Central memory CD8-positive, alpha-beta T cell (primary cell): ENCODE measurements at regions not wholly inside any gene's neighbourhood (a gene's known extent, or its start where the extent isn't known, plus 50 kb on each side); places are given as distances from the start of the nearest gene placed in this dataset.
"Not testable (repeated sequence)": the region's sequence is repeated elsewhere in the genome, so short reads cannot be mapped to it uniquely, and the experiment has no call there.

Source experiments
- ATAC-seq: fragments of 150-1000 bp; cut with Tn5 transposase; replicated peaks from 2 replicates; pipeline ENCODE4 v1.10.0; 2022; ENCODE audit warnings: mild to moderate bottlenecking, moderate FRiP score, moderate number of reproducible peaks; ENCODE audit not compliant: poor library complexity, severe bottlenecking; ENCODE audit errors: extremely low read depth
- DNase-seq, 2 donors: peaks; one replicate each; pipeline ENCODE4 v3.0.0; 2021; ENCODE audit warnings: low spot score in 2 of 2
- H3K27ac Mint-ChIP-seq: one replicate; pipeline ENCODE4 v1.8.0; 2022; ENCODE audit warnings: low read depth, mild to moderate bottlenecking, moderate library complexity, mixed read lengths
- H3K27me3 Mint-ChIP-seq: one replicate; pipeline ENCODE4 v1.8.0; 2022; ENCODE audit warnings: mixed read lengths
- H3K36me3 Mint-ChIP-seq: one replicate; pipeline ENCODE4 v1.8.0; 2022; ENCODE audit warnings: mild to moderate bottlenecking, moderate library complexity, mixed read lengths; ENCODE audit not compliant: insufficient read depth
- H3K4me1 Mint-ChIP-seq: one replicate; pipeline ENCODE4 v1.8.0; 2022; ENCODE audit warnings: mixed read lengths
- H3K4me3 Mint-ChIP-seq: one replicate; pipeline ENCODE4 v1.8.0; 2022; ENCODE audit warnings: mild to moderate bottlenecking, moderate library complexity, mixed read lengths
- H3K9me3 Mint-ChIP-seq: one replicate; pipeline ENCODE4 v1.8.0; 2022; ENCODE audit warnings: mixed read lengths

DNA sequence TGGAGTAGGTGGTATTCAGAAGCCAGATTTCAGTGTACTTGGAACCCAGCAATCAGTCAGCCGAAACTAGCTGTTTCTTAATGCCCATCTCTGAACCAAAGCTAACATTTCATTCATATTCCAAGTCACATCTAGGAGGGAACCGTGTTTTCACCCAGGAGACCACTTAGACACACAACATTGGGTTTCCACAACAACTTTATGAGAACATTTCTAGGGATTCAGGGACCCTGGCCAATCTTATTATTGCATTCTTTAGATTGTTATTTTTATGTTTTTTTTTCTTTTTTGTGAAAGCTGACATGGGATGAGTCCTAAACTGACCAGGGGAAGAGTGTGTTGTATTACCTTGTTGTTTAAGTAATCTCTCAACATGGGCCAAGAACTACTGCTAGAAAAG, 72.5 kb upstream of the KIAA0040 start:
- peaks cover 18% of the 10 kb centered on the region for H3K9me3 Mint-ChIP-seq
- H3K4me1 Mint-ChIP-seq = no peaks in the 10 kb centered on the region
- H3K27me3 Mint-ChIP-seq = peaks cover 42% of the 10 kb centered on the region
- DNase-seq = no peak
- ATAC-seq = no peak
- H3K4me3 Mint-ChIP-seq = no peak overlapping the region
- no peak overlapping the region for H3K27ac Mint-ChIP-seq
- H3K36me3 Mint-ChIP-seq = no peaks in the 10 kb centered on the region

DNA sequence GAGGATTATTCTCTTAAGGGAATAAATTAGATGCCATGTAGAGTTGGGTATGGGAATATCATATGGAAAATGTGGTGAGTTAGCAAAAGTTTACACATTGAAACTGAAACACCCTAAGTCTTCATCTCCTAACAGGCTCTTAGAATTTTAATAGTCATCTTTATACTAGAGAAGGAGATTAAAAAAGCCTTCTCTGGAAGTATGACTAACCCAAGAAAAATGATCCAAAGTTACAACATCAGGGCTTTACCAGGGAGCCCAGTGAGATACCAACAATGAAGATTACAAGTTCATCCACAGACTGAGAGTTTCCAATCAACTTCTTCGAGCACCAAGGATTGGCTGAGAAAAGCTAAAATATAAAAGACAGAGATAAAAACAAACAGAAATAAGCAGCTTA, 70.0 kb upstream of the KIAA0040 start:
- Mint-ChIP-seq H3K27ac (no peak overlapping the region), H3K4me1 (no peaks in the 10 kb centered on the region), H3K36me3 (no peaks in the 10 kb centered on the region), H3K9me3 (peaks cover 18% of the 10 kb centered on the region), H3K27me3 (peaks cover 42% of the 10 kb centered on the region), H3K4me3 (no peak overlapping the region)
- ATAC-seq (no peak), DNase-seq (no peak)

DNA sequence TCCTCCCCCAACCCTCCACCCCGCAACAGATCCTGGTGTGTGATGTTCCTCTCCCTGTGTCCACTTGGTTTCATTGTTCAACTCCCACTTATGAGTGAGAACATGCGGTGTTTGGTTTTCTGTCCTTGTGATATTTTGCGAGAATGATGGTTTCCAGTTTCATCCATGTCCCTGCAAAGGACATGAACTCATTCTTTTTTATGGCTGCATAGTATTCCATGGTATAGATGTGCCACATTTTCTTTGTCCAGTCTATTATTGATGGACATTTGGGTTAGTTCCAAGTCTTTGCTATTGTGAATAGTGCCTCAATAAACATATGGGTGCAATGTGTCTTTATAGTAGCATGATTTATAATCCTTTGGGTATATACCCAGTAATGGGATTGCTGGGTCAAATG, 63.7 kb upstream of the KIAA0040 start:
- not testable (repeated sequence) for H3K4me3 Mint-ChIP-seq, ATAC-seq, H3K9me3 Mint-ChIP-seq, H3K36me3 Mint-ChIP-seq, DNase-seq, H3K27ac Mint-ChIP-seq, H3K4me1 Mint-ChIP-seq, H3K27me3 Mint-ChIP-seq

DNA sequence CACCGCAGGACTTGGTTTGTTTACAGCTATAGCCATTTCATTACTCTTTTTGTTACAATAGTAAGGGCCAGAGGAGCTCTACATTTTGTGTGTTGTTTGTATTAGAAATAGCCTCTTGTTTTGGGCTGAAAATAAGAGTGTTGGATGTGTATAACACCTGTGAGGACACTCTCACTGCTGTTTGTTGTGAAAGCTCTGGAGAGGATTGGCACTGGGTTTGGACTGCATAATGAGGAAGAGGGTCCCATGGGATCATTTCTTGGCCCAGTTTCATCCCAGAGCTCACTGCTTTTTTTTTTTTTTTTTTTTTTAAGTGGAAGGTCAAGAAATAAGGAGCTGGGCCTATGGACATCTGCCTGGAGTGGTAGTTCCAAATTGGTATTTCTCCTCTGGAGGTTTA, 61.6 kb upstream of the KIAA0040 start:
- peaks cover 2% of the 10 kb centered on the region for H3K36me3 Mint-ChIP-seq
- DNase-seq = no peak
- H3K27me3 Mint-ChIP-seq = no peaks in the 10 kb centered on the region
- H3K27ac Mint-ChIP-seq = peak overlapping the region; percentile 19
- H3K4me3 Mint-ChIP-seq = no peak overlapping the region
- H3K4me1 Mint-ChIP-seq = no peaks in the 10 kb centered on the region
- ATAC-seq = no peak
- no peaks in the 10 kb centered on the region for H3K9me3 Mint-ChIP-seq

DNA sequence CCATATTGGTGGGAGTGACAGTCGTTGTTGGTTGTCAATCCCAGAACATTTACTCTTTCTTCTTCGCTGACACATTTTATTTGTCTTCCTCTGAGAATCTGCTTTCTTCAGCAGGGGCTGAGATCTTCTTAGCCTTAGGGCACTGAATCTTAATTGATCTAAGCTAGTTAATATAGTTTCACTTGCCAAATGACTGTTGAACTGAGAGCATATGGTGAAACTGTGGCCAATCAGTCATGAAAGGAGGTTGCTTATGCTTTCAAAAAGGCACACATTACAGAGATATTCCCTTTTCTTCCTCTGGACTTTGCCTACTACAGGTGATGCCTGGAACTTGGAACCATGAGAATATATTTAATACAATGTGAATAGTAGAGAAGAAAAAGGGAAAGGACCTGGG, 60.0 kb upstream of the KIAA0040 start:
- DNase-seq (no peak), ATAC-seq (no peak)
- Mint-ChIP-seq H3K9me3 (no peaks in the 10 kb centered on the region), H3K27ac (no peak overlapping the region), H3K36me3 (peaks cover 2% of the 10 kb centered on the region), H3K27me3 (no peaks in the 10 kb centered on the region), H3K4me1 (no peaks in the 10 kb centered on the region), H3K4me3 (no peak overlapping the region)

DNA sequence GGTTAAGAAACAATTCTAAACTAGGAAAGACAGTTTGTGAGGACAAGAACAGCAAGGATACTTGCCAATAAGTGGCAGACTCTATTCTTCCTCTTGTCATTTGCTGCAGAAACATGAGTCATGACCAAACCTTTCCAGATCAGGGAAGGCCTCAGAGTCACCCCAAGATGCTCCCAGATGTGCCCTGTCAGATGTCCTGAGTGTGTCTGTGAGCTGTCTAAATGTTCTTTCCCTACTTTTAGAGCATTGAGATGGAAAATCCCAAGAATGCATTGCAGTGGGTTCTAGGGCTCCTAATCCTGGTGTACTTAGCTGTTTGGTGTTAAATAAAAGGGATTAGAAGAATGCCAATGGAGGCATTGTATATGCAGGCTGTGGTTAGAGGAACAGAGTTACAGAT, 57.5 kb upstream of the KIAA0040 start:
- Mint-ChIP-seq H3K27ac (no peak overlapping the region), H3K4me1 (no peaks in the 10 kb centered on the region), H3K36me3 (peaks cover 2% of the 10 kb centered on the region), H3K4me3 (no peak overlapping the region), H3K27me3 (no peaks in the 10 kb centered on the region), H3K9me3 (no peaks in the 10 kb centered on the region)
- DNase-seq (no peak), ATAC-seq (no peak)

DNA sequence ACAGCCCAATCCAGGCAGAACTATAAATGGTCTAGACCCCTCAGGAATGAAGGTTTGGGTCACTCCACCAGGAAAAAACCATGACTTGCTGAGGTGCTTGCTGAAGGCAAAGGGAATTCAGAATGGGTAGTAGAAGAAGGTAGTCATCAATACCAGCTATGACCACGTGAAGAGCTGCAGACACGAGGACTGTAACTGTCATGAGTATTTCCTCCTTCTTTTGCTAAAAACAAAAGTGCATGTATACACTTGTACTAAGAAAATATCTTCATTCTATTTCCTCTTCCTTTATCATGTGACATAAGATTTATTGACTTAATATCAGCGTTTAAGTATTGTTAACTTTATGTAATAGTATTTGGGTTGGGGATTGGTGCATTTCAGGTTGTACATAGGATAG, 55.5 kb upstream of the KIAA0040 start:
- DNase-seq, H3K4me3 Mint-ChIP-seq, H3K9me3 Mint-ChIP-seq, H3K36me3 Mint-ChIP-seq, H3K27me3 Mint-ChIP-seq, H3K27ac Mint-ChIP-seq, H3K4me1 Mint-ChIP-seq, ATAC-seq: not testable (repeated sequence)

DNA sequence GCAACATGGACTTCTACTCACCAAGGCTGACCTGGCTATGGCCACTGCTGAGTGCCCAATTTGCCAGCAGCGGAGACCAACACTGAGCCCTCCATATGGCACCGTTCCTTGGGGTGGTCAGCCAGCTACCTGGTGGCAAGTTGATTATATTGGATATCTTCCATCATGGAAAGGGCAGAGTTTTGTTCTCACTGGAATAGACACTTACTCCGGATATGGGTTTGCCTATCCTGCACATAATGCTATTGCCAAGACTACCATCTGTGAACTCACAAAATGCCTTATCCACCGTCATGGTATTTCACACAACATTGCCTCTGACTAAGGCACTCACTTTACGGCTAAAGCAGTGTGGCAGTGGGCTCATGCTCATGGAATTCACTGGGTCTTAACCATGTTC, 54.5 kb upstream of the KIAA0040 start:
- not testable (repeated sequence) for DNase-seq, H3K4me3 Mint-ChIP-seq, H3K9me3 Mint-ChIP-seq, H3K4me1 Mint-ChIP-seq, H3K36me3 Mint-ChIP-seq, H3K27ac Mint-ChIP-seq, ATAC-seq, H3K27me3 Mint-ChIP-seq

DNA sequence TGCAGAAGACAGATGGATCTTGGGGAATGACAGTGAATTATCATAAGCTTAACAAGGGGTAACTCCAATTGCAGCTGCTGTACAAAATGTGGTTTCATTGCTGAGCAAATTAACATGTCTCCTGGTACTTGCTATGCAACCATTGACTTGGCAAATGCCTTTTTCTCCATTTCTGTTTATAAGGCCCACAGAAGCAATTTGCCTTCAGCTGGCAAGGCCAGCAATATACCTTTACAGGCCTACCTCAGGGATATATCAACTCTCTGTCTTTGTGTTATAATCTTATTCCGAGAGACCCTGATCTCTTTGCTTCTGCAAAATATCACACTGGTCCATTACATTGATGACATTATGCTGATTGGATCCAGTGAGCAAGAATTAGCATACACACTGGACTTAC, 52.7 kb upstream of the KIAA0040 start:
- peaks cover 1% of the 10 kb centered on the region for H3K36me3 Mint-ChIP-seq

DNA sequence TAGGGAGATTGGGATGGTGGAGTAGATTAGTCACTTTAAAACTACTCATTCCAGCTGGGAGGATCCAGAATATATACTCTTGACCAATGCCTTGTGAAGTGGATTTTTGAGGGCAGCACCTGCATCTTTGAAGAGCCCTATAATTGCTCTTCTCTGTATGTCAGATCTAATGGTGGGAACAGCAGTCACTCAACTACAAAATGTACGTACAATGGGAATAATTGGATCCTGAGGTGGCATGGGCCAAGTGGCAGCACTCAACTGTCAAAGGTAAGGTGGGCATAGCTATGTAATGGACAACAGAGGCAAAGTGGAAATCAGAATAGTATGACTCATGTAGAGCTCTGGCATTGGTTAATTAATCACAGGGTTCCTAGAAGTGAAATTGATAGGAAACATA, 51.6 kb upstream of the KIAA0040 start:
- H3K4me1 Mint-ChIP-seq = no peaks in the 10 kb centered on the region
- H3K27ac Mint-ChIP-seq = no peak overlapping the region
- no peak overlapping the region for H3K4me3 Mint-ChIP-seq
- H3K36me3 Mint-ChIP-seq = peaks cover 1% of the 10 kb centered on the region
- no peak for DNase-seq
- peaks cover 10% of the 10 kb centered on the region for H3K9me3 Mint-ChIP-seq
- H3K27me3 Mint-ChIP-seq = no peaks in the 10 kb centered on the region
- no peak for ATAC-seq

More for the DNA sequence above, 52.7 kb upstream of the KIAA0040 start:
- no peak overlapping the region for H3K27ac Mint-ChIP-seq
- H3K4me1 Mint-ChIP-seq = no peaks in the 10 kb centered on the region
- DNase-seq = no peak
- no peaks in the 10 kb centered on the region for H3K27me3 Mint-ChIP-seq
- no peak overlapping the region for H3K4me3 Mint-ChIP-seq
- H3K9me3 Mint-ChIP-seq = peaks cover 10% of the 10 kb centered on the region
- ATAC-seq = no peak
